GM19438 (cell line): ENCODE measurements at regions not wholly inside any gene's neighbourhood (a gene's known extent, or its start where the extent isn't known, plus 50 kb on each side); places are given as distances from the start of the nearest gene placed in this dataset.

Experiments used
- ATAC-seq: cut with Tn5 transposase; IDR thresholded peaks from one replicate; pipeline ENCODE4 v1.9.1; 2021; ENCODE audit warnings: low read depth; ENCODE audit not compliant: unreplicated experiment

- no peak for ATAC-seq
Measured at GRCh38 chr2:235139956-235140800, 188.4 kb downstream of the SH3BP4 start.

DNA sequence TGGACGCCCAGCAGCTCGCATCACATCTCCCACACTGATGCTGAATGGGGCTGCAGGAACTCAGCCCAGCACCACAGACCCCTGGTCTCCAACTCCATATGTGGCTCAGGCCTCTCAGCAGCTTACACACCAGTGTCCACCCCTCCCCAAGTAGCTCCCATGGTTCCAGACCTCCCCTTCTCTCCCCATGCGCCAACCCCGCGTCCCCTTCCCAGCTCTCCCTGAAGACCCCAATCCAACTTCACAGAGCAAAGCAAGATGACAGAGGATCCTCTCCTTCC lies 188.9 kb downstream of the SH3BP4 start:
- no peak for ATAC-seq

DNA sequence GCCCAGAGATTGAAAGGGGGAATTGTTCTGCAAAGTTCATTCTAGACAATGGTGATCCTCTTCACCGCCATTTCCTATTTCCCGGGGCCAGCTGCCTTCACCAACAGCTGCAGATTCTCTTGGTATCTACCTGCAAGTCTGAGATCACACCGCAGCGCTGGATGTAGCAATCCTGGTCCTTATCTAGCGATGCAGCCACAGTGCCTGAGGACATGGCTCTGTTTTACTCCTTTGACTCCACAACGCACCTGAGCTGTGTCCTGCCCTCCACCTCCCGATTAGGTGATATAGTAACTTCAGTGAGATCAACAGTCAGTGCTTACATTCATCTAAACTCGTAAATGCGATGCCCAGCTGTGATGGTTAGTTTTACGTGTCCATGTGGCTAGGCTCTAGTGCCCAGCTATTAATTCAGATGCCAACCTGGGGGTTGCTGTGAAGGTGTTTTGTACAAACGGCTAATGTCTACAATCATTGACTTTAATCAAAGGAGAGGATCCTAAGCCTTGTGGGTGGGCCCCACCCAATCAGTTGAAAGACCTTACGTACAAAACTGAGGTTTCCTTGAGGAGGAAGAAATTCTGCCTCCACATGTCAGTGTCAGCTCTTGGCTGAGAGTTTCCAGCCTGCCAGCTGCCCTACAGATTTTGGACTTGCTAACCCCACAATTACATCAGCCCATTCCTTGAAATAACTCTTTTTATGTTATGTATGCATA lies 189.8 kb downstream of the SH3BP4 start:
- ATAC-seq: no peak

GRCh38 chr2:235142601-235143000 lies 190.8 kb downstream of the SH3BP4 start:
- no peak for ATAC-seq

DNA sequence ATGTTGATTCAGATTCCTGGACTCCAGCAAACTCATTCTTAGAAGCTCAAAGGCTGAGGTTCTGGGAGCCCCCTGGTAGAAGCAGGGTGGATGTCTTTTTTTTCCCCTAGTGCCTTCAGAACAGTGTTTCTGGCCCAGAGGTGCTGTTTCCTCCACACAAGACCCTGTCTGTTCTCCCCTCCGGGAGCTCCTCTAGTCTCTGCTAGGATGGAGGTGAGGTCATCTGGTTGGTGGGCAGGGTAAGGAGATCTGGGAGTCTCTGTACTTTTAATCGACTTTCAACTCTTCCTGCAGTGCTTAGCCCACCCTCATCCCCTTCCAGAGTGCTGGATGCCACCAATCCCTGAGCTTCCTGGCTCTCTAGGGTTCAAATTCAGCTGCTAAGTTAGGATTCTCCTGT lies 192.0 kb downstream of the SH3BP4 start:
- no peak for ATAC-seq

DNA sequence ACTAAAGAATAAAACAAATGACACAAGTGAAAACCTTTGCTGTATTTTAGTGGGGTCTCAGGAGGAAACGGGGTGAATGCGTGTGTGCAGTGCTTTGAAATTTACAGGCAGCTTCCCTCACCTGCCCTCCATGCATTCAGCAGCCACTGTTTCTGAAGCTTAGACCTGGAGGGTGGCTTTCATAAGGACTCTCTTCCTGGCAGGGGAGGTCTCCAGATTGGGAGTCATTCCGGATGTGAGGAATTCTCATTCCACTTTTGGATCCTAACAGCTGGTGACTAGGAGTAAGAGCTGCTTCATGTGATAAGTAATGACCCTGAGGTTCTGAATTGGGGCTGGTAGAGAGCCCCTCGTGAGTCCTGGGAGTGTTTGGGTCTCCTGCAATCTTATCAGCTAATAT lies 192.5 kb downstream of the SH3BP4 start:
- no peak for ATAC-seq

DNA sequence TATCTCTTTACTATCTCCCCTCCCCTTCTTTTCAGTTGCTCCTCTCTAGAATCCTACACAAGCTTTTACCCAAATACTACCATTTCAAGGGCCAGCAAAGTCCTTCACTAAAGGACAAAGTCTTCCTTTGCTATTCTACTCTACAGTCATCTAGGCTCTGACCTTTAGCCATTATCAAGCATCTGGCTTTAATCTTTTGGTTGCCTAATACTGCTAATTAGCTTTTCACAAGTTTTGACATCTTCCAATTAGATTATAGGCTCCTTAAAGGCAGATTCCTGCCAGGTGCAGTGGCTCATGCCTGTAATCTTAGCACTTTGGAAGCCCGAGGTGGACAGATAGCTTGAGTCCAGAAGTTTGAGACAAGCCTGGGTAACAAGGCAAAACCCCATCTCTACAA lies 194.4 kb downstream of the SH3BP4 start:
- no peak for ATAC-seq

DNA sequence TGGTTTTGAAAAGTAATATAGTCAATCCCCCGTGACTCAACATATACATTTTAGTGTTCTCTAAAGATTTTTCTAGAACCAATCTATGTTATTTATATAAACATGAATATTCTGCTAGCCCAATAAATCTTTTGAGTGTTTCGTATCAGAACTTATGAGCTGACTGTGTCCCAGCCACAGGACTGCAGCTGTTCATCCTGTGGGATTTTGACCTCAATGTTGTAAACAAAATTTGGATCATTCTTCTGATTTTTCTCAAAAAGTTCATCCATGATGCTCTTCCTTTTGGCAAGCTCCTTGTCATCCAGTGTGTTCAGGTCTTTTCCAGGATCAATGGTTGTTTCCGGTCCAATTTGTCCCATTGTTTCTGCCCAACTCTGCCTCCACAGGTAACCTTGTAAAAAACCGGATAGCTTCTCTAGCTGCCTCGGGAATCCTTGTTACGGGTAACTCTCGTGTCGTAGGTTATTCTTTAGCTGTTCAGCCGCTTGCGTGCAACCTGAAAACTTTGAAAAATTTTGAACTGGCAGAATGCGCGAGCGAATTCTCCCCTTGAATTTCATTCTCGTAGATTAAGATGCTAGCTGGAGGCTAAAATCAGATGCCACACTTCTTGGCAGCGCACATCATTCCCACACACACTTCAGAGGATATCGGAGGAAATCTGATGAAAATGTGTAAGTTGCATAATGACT lies 195.2 kb downstream of the SH3BP4 start:
- no peak for ATAC-seq

GRCh38 chr2:235148201-235149170 lies 196.7 kb downstream of the SH3BP4 start:
- no peak for ATAC-seq

- no peak for ATAC-seq
Measured at GRCh38 chr2:235149240-235149659, 197.4 kb downstream of the SH3BP4 start.

DNA sequence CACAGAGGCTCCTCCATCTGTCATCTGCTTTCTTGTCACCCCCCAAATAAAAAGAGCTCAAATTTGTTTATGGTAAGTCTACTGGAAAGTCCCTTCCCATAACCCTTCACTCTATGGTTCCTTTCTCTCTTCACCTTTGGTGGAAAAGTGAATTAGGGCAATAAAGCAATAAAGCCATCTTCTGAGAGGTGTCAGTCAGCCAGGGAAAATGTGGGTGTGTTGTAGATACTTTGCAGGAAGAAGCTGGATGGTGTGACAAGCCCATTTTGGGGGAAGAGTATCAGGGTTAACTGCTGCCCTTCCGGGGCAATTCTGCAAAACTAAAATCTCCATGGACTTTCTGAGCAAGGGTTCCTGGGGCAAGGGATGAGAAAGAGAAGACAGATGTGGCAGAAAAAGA lies 197.9 kb downstream of the SH3BP4 start:
- ATAC-seq: no peak

DNA sequence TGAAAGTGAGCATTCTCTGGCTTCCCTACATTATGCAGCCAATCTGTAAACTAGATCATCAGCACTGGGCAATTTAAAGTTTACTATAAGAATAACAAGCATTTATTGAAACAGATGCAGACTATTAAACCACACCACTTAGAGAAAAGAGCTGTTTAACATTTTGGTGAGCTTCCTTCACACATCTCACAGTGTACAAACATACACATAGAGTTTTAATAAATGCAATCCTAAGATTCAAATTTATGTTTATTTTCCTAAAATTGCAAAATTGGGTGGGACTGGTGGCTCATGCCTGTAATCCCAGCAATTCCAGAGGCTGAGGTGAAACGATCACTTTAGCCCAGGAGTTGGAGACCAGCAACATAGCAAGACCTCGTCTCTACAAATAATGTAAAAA lies 199.3 kb downstream of the SH3BP4 start:
- no peak for ATAC-seq

DNA sequence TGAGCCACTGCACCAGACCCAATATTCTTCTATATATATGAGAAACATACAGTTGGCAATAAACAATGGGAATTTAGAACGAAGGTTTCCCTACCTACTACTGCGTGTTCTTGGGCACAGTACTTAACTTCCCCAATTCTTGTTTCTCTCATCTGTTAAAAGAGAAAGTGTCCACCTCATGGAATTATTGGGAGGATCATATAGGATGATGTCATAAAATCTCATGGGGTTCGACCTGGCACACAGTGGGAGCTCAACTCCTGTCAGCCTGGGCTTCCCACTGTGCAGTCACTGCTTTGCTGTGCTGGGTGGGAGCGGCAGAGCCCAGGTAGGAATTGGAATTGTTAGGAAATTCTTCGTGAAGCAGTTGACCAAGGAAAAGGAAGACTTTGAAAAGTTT lies 203.3 kb downstream of the SH3BP4 start:
- ATAC-seq: no peak

GRCh38 chr2:235156055-235156454 lies 204.2 kb downstream of the SH3BP4 start:
- ATAC-seq: no peak

- no peak for ATAC-seq
Measured at GRCh38 chr2:235157746-235158482, 206.1 kb downstream of the SH3BP4 start.

GRCh38 chr2:235160281-235160810 lies 208.5 kb downstream of the SH3BP4 start:
- ATAC-seq: no peak

GRCh38 chr2:235161565-235161964 lies 209.7 kb downstream of the SH3BP4 start:
- ATAC-seq: no peak

DNA sequence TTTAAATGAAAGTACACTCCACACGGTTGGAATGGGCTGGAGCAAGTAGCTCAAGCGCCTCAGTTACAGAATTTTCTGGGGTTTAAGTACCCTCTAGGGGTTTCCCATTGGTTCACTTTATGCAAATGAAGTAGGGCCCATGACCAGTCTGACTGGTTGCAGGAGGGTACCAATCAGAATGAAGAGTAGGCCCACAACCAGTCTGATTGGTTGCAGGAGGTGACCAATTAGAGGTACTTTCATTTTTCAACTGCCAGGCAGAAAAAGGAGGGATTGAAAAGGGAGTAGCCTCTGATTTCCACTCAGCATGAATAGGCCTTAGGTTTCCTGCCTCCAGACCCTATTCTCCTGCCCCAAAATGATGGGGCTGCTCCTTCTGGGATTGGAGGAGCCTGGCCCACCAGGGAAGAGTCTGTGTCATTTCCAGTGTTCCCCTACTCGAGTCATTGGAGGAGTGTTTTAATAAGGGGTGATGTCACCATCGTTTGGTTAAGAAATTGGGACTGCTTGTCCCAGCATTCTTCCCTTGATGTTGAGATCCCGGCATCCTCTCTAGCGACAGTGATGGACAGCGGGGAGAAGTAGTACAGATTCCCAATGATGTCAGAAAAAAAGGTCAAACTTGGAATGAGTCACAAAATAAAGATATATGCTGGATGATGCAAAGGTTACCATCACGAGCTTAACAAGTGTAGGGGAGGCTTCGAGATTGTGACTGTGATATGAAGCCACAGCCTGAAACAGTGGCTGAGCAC lies 210.4 kb downstream of the SH3BP4 start:
- ATAC-seq: no peak

- no peak for ATAC-seq
Measured at GRCh38 chr2:235162837-235163197, 211.0 kb downstream of the SH3BP4 start.
